Stimulated activated naive B cell treated with anti-CD40 and anti-IgM and Interleukin-4, amounts not matched to agents 10 μg/mL and 1 μg/mL and 100 μg/mL, for 72 hours (primary cell): ENCODE measurements at regions not wholly inside any gene's neighbourhood (a gene's known extent, or its start where the extent isn't known, plus 50 kb on each side); places are given as distances from the start of the nearest gene placed in this dataset.
"Not testable (repeated sequence)": the region's sequence is repeated elsewhere in the genome, so short reads cannot be mapped to it uniquely, and the experiment has no call there.

Experiments used
- ATAC-seq, 2 donors: fragments of 150-1000 bp; cut with Tn5 transposase; replicated peaks; 2 replicates each; pipeline ENCODE4 v1.10.0; 2021; ENCODE audit warnings: moderate library complexity in 1 of 2
- DNase-seq: peaks from one replicate; pipeline ENCODE4 v3.0.0; 2021
- H3K27ac Mint-ChIP-seq: one replicate; pipeline ENCODE4 v1.8.0; 2022; ENCODE audit warnings: mild to moderate bottlenecking, mixed read lengths
- H3K27me3 Mint-ChIP-seq, 2 donors: one replicate each; pipeline ENCODE4 v1.8.0; 2022; ENCODE audit warnings: mixed read lengths in 2 of 2
- H3K36me3 Mint-ChIP-seq, 2 donors: one replicate each; pipeline ENCODE4 v1.8.0; 2022; ENCODE audit warnings: mixed read lengths in 2 of 2, mild to moderate bottlenecking in 1 of 2
- H3K4me1 Mint-ChIP-seq, 2 donors: one replicate each; pipeline ENCODE4 v1.8.0; 2022; ENCODE audit warnings: mixed read lengths in 2 of 2, mild to moderate bottlenecking in 1 of 2
- H3K4me3 Mint-ChIP-seq, 2 donors: one replicate each; pipeline ENCODE4 v1.8.0; 2022; ENCODE audit warnings: mild to moderate bottlenecking in 2 of 2, mixed read lengths in 2 of 2, moderate library complexity in 1 of 2
- H3K9me3 Mint-ChIP-seq, 2 donors: one replicate each; pipeline ENCODE4 v1.8.0; 2022; ENCODE audit warnings: mixed read lengths in 2 of 2, mild to moderate bottlenecking in 1 of 2

DNA sequence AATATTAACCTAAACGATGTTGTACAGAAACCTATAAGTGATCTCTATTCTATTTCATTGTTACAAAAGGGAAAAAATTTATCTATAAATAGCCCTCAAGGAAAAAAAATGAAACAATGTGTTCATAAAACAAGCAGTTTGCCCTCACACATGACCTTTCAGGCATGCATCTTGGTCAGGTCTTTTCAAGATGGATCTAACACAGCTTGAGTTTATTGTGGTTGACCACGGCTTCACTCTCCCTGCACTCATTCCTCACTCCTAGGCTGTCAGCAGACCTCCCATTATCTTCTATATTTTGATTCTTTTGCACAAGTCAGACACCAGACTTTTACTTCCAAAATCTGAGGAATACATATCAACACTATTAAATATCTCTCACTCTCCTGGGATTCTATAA, 544.3 kb downstream of the KCNT2 start:
- Mint-ChIP-seq H3K27me3 (no peaks in the 10 kb centered on the region), H3K36me3 (no peaks in the 10 kb centered on the region), H3K4me1 (no peaks in the 10 kb centered on the region), H3K27ac (no peak overlapping the region), H3K4me3 (no peak overlapping the region), H3K9me3 (peaks cover 0 to 1% of the 10 kb centered on the region in 2 donors)
- ATAC-seq (no peak), DNase-seq (no peak)

DNA sequence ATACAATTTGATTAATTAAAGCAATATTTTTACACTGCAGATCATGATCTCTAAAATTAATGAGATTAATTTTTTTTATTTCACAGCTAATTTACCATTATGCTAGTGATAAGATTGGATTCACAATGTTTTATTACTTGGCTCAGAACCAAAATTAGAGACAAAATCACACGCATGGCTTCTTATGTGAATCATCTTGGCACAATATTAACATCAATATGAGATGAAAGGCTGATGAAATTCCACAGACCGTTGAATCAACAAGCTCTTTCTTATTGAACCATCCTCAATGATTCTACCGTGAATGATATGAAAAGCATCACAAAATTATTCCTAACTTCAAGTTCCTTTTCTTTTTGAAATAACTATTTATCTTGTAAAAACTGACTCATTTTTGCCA, 544.9 kb downstream of the KCNT2 start:
- Mint-ChIP-seq H3K27me3 (no peaks in the 10 kb centered on the region), H3K36me3 (no peaks in the 10 kb centered on the region), H3K9me3 (peaks cover 0 to 1% of the 10 kb centered on the region in 2 donors), H3K27ac (no peak overlapping the region), H3K4me3 (no peak overlapping the region), H3K4me1 (no peaks in the 10 kb centered on the region)
- DNase-seq (no peak), ATAC-seq (no peak)

DNA sequence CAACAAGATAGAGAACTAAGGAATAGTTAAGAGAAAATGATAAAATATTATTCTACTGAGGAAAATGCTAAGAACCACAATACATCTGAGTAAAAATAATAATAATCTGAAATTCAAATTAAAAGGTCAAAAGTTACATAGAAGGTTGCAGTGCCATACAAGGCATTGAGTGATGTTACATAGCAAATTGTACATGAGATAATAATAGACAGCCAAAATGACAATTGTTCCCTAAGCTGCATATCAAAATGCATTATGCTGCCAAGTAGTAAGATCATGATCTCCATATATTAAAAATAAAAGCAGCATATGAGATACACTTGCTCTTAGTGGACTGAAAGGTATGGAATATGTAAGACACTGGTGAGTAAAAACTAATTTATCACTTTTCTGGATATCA, 547.7 kb downstream of the KCNT2 start:
- Mint-ChIP-seq H3K9me3 (no peaks in the 10 kb centered on the region), H3K4me3 (no peak overlapping the region), H3K27me3 (no peaks in the 10 kb centered on the region), H3K4me1 (no peaks in the 10 kb centered on the region), H3K36me3 (no peaks in the 10 kb centered on the region), H3K27ac (no peak overlapping the region)
- DNase-seq (no peak), ATAC-seq (no peak)

DNA sequence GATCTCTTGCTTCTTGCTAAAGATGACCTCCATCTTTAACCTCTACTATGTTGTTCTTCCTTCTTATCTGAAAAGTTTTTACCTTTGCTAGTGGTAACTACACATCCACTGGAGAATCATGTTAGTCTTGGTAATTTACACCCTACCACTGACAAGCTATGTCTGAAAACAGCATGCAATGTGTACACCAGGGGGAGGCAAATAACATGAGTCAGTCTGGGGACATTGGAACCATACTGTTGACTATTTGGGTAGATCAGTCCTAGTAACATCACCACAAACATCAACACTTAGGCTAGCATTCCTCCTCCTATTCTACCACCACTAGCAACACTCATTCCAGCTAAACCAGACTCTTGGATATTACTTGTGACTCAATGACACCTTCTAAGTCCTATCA, 549.0 kb downstream of the KCNT2 start:
- Mint-ChIP-seq H3K4me3 (no peak overlapping the region), H3K36me3 (no peaks in the 10 kb centered on the region), H3K4me1 (no peaks in the 10 kb centered on the region), H3K27me3 (no peaks in the 10 kb centered on the region), H3K27ac (no peak overlapping the region), H3K9me3 (no peaks in the 10 kb centered on the region)
- DNase-seq: no peak
- ATAC-seq: no peak

DNA sequence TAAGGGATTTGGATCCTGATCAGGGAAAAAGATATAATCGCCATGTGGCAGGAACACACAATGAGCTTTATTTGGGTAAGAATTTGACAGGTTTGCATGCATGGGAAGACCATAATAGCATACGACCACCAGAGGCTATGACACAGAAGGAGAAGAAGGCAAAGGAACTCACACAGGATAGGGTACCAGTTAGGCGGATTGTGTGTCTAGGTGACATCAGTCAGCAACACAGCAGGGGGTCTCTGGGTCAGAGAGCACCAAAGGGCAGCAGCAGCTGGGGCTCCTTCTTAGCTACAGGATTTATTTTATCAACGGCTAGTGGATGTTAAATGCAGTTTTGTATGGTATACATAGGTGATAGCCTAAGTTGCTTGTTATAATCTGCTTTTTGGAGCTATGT, 551.3 kb downstream of the KCNT2 start:
- ATAC-seq (no peak), DNase-seq (no peak)
- H3K27me3 Mint-ChIP-seq: no peaks in the 10 kb centered on the region
- no peaks in the 10 kb centered on the region for H3K36me3 Mint-ChIP-seq
- no peak overlapping the region for H3K4me3 Mint-ChIP-seq
- no peaks in the 10 kb centered on the region for H3K9me3 Mint-ChIP-seq
- no peaks in the 10 kb centered on the region for H3K4me1 Mint-ChIP-seq
- no peak overlapping the region for H3K27ac Mint-ChIP-seq

DNA sequence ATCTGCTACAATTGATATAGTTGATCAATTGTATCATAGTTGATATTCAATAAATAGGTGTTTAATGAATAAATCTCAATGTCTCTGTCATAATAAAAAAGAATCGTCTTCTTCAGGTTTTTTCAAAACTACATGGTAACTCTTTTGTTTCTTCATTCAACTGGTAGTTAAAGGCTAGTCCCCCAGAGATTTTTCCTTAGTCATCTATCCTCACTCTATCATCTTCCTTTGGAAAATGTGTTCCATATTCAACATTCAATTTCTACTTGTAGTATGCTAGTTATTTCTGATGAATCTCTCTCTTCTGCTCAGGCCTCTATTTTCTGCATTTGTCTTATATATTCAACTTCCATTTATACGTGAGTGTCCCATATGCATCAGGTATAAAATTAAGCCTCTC, 558.8 kb downstream of the KCNT2 start:
- H3K9me3 Mint-ChIP-seq: no peaks in the 10 kb centered on the region
- H3K27ac Mint-ChIP-seq: no peak overlapping the region
- no peaks in the 10 kb centered on the region for H3K4me1 Mint-ChIP-seq
- no peak overlapping the region for H3K4me3 Mint-ChIP-seq
- no peaks in the 10 kb centered on the region for H3K27me3 Mint-ChIP-seq
- H3K36me3 Mint-ChIP-seq: no peaks in the 10 kb centered on the region
- ATAC-seq (no peak), DNase-seq (no peak)

DNA sequence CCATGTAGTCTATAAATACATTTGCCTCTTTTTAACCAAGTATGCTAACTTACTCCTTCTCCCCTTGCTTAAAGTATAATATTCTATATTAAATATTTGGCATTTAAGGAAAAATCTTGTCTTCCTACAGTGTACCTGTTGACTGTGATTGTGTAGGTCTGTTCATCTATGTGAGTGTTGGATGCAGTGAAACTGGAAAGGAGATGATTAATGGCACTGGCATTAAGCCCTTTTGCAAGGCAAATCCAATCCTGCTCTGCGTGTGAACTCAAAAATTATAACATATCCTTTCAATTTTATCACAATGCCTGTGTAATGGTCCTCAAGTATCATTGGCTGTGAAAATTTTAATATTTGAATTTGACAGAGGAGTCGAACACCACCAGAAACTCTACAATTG, 565.0 kb downstream of the KCNT2 start:
- no peaks in the 10 kb centered on the region for H3K27me3 Mint-ChIP-seq
- ATAC-seq: no peak
- H3K4me3 Mint-ChIP-seq: no peak overlapping the region
- no peaks in the 10 kb centered on the region for H3K4me1 Mint-ChIP-seq
- peaks cover 4 to 7% of the 10 kb centered on the region in 2 donors for H3K9me3 Mint-ChIP-seq
- no peak for DNase-seq
- H3K27ac Mint-ChIP-seq: no peak overlapping the region
- no peaks in the 10 kb centered on the region for H3K36me3 Mint-ChIP-seq

DNA sequence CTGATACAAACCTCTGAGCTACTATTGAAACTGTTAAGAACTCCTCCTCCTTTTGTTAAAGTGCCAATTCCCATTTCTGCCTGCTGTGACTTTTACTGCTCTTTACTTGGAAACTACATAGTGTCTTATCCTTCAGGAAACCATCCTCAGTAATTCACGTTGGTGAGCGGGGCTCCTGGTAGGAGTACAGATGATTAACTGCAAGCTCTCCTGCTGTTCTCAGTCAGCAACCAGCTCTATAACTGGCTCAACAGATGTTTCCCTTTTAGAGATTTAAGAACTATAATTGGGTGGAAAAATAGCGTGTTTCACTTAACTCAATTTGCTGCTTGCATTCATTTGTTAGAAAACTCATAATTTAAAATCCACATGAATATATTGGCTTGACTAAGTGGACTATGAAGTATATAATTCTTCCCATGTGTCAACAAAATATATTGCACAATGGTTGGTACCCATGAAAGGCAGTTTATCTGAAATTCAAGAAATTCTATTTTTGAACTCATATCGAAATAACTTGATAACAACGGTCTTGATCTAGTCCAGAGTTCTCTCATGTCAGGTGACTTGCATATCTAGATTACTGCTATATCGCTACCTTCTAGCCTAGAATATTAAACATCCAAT, 574.0 kb downstream of the KCNT2 start:
- Mint-ChIP-seq H3K36me3 (no peaks in the 10 kb centered on the region), H3K9me3 (peaks cover 0 to 8% of the 10 kb centered on the region in 2 donors), H3K4me1 (no peaks in the 10 kb centered on the region), H3K4me3 (no peak overlapping the region), H3K27me3 (no peaks in the 10 kb centered on the region), H3K27ac (no peak overlapping the region)
- ATAC-seq: no peak
- no peak for DNase-seq

DNA sequence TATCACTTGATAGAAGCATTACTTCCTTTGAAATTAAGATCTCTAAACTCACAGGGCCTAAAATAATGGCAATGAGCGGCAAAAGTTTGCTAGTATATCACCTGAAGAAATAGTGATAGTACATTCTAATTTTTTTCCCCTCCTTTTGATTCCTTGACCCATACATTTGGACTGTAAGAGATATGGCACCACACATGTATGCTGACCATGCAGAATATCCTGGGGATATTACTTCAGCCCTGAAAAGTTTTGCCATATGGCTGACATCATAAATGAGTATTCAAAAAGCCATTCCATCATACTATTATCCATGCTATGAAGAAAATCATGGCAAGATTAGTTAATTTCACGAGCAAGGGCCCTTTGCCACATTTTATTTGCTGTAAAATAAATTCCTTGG, 576.9 kb downstream of the KCNT2 start:
- not testable (repeated sequence) for H3K4me1 Mint-ChIP-seq, ATAC-seq, H3K9me3 Mint-ChIP-seq

DNA sequence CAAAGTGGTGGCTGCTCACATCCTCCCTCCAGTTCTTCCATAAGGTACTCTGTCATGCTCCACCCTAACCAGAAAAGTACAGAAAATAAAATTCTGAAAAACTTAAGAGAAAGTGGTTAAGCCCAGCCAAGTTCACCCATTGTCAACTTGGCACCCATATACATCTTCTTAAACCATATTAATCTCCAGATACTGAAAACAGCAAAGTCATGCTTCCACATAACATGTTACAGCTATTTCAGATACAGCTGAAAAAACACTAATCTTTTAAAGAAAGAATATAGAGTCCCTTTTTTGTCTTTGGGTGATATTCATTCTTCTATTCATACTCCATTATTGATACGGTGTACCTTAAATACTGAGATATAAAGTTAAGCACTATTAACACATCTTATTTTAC, 577.8 kb downstream of the KCNT2 start:
- no peaks in the 10 kb centered on the region for H3K4me1 Mint-ChIP-seq

More for the DNA sequence above, 576.9 kb downstream of the KCNT2 start:
- H3K27me3 Mint-ChIP-seq, H3K4me3 Mint-ChIP-seq, DNase-seq, H3K36me3 Mint-ChIP-seq, H3K27ac Mint-ChIP-seq: not testable (repeated sequence)

DNA sequence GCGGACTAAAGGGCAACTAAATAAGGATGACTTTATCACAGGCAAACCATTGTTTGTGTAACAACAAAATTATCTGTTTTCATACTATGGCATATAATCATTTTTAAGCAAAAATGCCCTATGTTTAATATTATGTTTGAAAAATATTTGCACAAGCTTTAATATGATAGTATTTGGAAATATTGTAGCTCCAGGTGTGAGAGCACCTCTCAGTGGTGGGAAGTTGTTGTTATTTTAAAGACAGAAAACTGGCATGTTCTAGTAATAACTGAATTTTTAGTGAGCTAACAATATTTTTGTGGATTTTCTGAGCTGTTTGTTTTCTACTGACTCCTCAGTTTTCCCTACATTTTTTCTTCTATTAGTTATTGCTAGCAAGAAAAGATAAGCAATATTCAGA, 578.8 kb downstream of the KCNT2 start:
- H3K27me3 Mint-ChIP-seq: no peaks in the 10 kb centered on the region
- H3K4me3 Mint-ChIP-seq: no peak overlapping the region

More for the DNA sequence above, 577.8 kb downstream of the KCNT2 start:
- DNase-seq: no peak
- no peaks in the 10 kb centered on the region for H3K36me3 Mint-ChIP-seq
- H3K27me3 Mint-ChIP-seq: no peaks in the 10 kb centered on the region
- H3K4me3 Mint-ChIP-seq: no peak overlapping the region
- peaks cover 0 to 4% of the 10 kb centered on the region in 2 donors for H3K9me3 Mint-ChIP-seq
- H3K27ac Mint-ChIP-seq: no peak overlapping the region
- no peak for ATAC-seq

DNA sequence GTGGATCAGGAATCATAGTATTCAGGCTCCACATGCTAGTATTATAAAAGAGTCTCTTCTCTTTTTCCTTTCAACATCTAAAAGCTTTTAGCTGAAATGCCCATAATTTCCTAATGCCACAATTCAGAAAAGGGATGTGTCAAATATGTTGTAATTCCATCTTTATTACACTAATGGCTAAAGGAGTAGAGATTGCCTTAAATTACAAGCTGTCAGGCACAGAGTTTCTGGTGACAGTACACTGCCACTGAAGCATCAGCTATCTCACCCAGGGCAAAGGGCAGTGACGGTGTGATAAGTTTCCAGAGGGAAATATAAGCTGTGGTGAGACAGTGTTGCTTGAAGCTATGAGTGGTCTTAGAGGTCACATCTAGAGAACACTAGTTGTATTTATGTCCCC, 581.1 kb downstream of the KCNT2 start:
- H3K36me3 Mint-ChIP-seq: no peaks in the 10 kb centered on the region
- no peak overlapping the region for H3K4me3 Mint-ChIP-seq
- H3K9me3 Mint-ChIP-seq: peaks cover 0 to 2% of the 10 kb centered on the region in 2 donors
- H3K27ac Mint-ChIP-seq: no peak overlapping the region
- ATAC-seq (no peak), DNase-seq (no peak)
- no peaks in the 10 kb centered on the region for H3K4me1 Mint-ChIP-seq
- no peaks in the 10 kb centered on the region for H3K27me3 Mint-ChIP-seq

More for the DNA sequence above, 578.8 kb downstream of the KCNT2 start:
- H3K36me3 Mint-ChIP-seq: no peaks in the 10 kb centered on the region
- H3K4me1 Mint-ChIP-seq: no peaks in the 10 kb centered on the region
- DNase-seq (no peak), ATAC-seq (no peak)
- H3K27ac Mint-ChIP-seq: no peak overlapping the region
- peaks cover 0 to 4% of the 10 kb centered on the region in 2 donors for H3K9me3 Mint-ChIP-seq

DNA sequence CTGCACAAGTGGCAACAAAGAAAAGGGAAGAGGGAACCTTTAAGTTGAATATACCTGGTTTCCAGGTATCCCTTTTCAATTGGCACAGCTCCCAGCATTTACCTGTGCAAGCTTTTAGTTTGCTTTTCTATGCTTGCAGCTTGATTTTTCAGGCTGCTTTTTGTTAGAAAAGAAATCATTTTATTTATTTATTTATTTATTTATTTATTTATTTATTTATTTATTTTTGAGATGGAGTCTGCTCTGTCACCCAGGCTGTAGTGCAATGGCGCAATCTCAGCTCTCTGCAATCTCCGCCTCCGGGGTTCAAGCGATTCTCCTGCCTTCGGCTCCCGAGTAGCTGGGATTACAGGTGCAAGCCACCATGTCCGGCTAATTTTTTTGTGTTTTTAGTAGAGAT, 587.1 kb downstream of the KCNT2 start:
- not testable (repeated sequence) for H3K27ac Mint-ChIP-seq, ATAC-seq

DNA sequence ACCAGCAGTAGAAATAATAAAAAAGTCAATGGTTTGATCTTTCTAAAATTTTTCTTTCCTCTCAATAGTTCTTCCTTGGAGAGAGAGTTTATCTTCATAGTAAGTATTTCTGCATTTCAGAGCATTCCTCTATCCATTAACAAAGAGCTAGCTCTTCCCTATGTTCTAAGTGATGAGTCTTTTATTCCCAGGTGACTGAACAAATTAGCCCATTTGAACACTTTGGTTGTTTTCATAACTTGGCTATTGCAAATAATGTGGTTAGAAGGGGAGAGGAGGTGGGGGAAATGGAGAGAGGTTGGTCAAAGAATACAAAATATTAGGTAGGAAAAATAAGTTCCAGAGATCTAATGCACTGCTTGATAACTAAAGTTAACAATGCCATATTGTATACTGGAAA, 598.9 kb downstream of the KCNT2 start:
- Mint-ChIP-seq H3K4me3 (no peak overlapping the region), H3K4me1 (no peaks in the 10 kb centered on the region), H3K27me3 (no peaks in the 10 kb centered on the region), H3K36me3 (no peaks in the 10 kb centered on the region), H3K27ac (no peak overlapping the region), H3K9me3 (peaks cover 0 to 1% of the 10 kb centered on the region in 2 donors)
- ATAC-seq (no peak), DNase-seq (no peak)

More for the DNA sequence above, 587.1 kb downstream of the KCNT2 start:
- DNase-seq, H3K27me3 Mint-ChIP-seq, H3K9me3 Mint-ChIP-seq, H3K4me1 Mint-ChIP-seq, H3K4me3 Mint-ChIP-seq, H3K36me3 Mint-ChIP-seq: not testable (repeated sequence)

DNA sequence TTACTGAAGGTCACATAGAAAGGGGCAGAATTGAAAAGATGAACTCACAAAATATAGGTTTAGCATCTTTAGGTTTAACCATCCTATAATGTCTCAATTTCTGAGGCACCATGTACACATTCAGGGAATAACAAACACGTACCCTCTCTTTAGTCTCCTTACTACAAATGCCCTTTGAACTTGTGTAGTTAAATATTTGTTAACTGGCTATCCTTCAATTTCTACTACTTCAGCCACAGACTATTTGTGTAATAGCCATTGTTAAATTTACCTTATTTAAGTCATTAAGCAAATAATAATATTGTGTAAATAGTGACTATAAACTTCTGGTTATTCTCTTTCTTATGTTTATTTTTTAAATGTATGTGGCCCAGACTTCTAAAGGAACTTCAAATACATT, 600.5 kb downstream of the KCNT2 start:
- H3K27ac Mint-ChIP-seq: no peak overlapping the region
- H3K27me3 Mint-ChIP-seq: no peaks in the 10 kb centered on the region
- H3K36me3 Mint-ChIP-seq: no peaks in the 10 kb centered on the region
- peaks cover 0 to 1% of the 10 kb centered on the region in 2 donors for H3K9me3 Mint-ChIP-seq
- H3K4me3 Mint-ChIP-seq: no peak overlapping the region
- no peak for DNase-seq
- ATAC-seq: no peak
- H3K4me1 Mint-ChIP-seq: no peaks in the 10 kb centered on the region

DNA sequence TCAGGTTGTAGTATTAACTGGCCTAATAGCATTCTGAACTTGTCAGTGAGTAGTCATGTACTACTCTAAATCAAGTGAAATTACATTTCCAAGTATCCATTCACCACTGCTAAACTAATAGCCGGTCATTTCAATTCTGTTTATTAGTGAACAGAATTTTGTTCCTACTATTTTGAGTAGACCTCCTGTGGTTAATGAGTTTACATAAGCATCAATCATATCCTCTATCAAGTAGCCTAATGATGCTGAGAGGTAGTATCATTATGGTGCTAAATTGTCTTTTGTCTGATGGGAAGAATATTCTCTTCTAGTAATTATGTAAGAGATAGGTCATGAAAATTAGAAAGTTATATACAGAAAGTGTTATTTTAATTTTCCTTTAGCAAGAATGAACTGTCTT, 602.8 kb downstream of the KCNT2 start:
- DNase-seq: no peak
- ATAC-seq: no peak

More for the DNA sequence above, 602.8 kb downstream of the KCNT2 start:
- no peaks in the 10 kb centered on the region for H3K4me1 Mint-ChIP-seq
- H3K4me3 Mint-ChIP-seq: no peak overlapping the region
- no peaks in the 10 kb centered on the region for H3K27me3 Mint-ChIP-seq
- H3K27ac Mint-ChIP-seq: no peak overlapping the region
- peaks cover 0 to 3% of the 10 kb centered on the region in 2 donors for H3K9me3 Mint-ChIP-seq
- no peaks in the 10 kb centered on the region for H3K36me3 Mint-ChIP-seq
